Fibroblast of lung (primary cell): ENCODE measurements at regions not wholly inside any gene's neighbourhood (a gene's known extent, or its start where the extent isn't known, plus 50 kb on each side); places are given as distances from the start of the nearest gene placed in this dataset.

ENCODE experiments used
- DNase-seq, 2 donors: peaks; one replicate each; pipeline versions ENCODE4 v3.0.0 to v3.0.0-alpha.2; 2010; ENCODE audit warnings: low read depth in 2 of 2
- H2AFZ ChIP-seq: 2 replicates; pipeline ENCODE4 v1.5.1; 2012; ENCODE audit warnings: low read length, control low read depth, inconsistent platforms
- H3K27ac ChIP-seq: 2 replicates; pipeline ENCODE4 v1.5.1; 2011; ENCODE audit warnings: low read length, control low read depth; ENCODE audit not compliant: insufficient read depth
- H3K27me3 ChIP-seq: 2 replicates; pipeline ENCODE4 v1.5.1; 2011; ENCODE audit warnings: mild to moderate bottlenecking, low read length; ENCODE audit not compliant: control insufficient read depth, insufficient read depth
- H3K36me3 ChIP-seq: 2 replicates; pipeline ENCODE4 v1.5.1; 2011; ENCODE audit warnings: low read length; ENCODE audit not compliant: control insufficient read depth, insufficient read depth
- H3K4me1 ChIP-seq: 2 replicates; pipeline ENCODE4 v1.5.1; 2011; ENCODE audit warnings: low read length; ENCODE audit not compliant: control insufficient read depth, insufficient read depth; ENCODE audit errors: extremely low read depth
- H3K4me2 ChIP-seq: 2 replicates; pipeline ENCODE4 v1.5.1; 2011; ENCODE audit warnings: low read length, control low read depth; ENCODE audit not compliant: insufficient read depth; ENCODE audit errors: extremely low read depth
- H3K4me3 ChIP-seq, 4 experiments: fragments of 200-600 bp in 1 of 4; sonication (generic) in 1 of 4; replicated peaks in 1 of 4; 2 replicates each; pipeline ENCODE4 v1.5.1; 2011 to 2016; ENCODE audit warnings: low read length in 4 of 4, low read depth in 3 of 4, mild to moderate bottlenecking in 3 of 4, control low read depth in 2 of 4, inconsistent platforms in 1 of 4, mixed read lengths in 1 of 4; ENCODE audit not compliant: insufficient read depth in 1 of 4; ENCODE audit errors: control extremely low read depth in 1 of 4
- H3K79me2 ChIP-seq: 2 replicates; pipeline ENCODE4 v1.5.1; 2012; ENCODE audit warnings: mild to moderate bottlenecking, low read length, inconsistent platforms; ENCODE audit not compliant: control insufficient read depth, insufficient read depth
- H3K9ac ChIP-seq: 2 replicates; pipeline ENCODE4 v1.5.1; 2011; ENCODE audit warnings: mild to moderate bottlenecking, low read length, control low read depth; ENCODE audit not compliant: insufficient read depth
- H3K9me3 ChIP-seq: 2 replicates; pipeline ENCODE4 v1.5.1; 2012; ENCODE audit warnings: low read depth, low read length; ENCODE audit not compliant: control insufficient read depth, insufficient read depth
- H4K20me1 ChIP-seq: 2 replicates; pipeline ENCODE4 v1.5.1; 2011; ENCODE audit warnings: low read length; ENCODE audit not compliant: control insufficient read depth, insufficient read depth; ENCODE audit errors: extremely low read depth
- CTCF ChIP-seq, 2 donors: IDR thresholded peaks in 1 of 2; conservative IDR thresholded peaks in 1 of 2; 1 replicate in 1 of 2; 2 replicates in 1 of 2; pipeline ENCODE4 v1.5.1; 2011 to 2012; ENCODE audit warnings: low read length in 2 of 2, control low read depth in 1 of 2, inconsistent platforms in 1 of 2, low read depth in 1 of 2, mild to moderate bottlenecking in 1 of 2
- EZH2 ChIP-seq: IDR thresholded peaks from 2 replicates; pipeline ENCODE4 v1.5.1; 2012; ENCODE audit warnings: low read length, control low read depth, mild to moderate bottlenecking; ENCODE audit errors: missing control alignments

- Histone ChIP-seq H3K27me3 (no peaks in the 10 kb centered on the region), H3K27ac (no peak overlapping the region), H3K79me2 (no peaks in the 10 kb centered on the region), H3K9ac (no peak overlapping the region), H2AFZ (no peak overlapping the region), H3K4me2 (no peak overlapping the region), H3K4me1 (no peaks in the 10 kb centered on the region), H3K36me3 (no peaks in the 10 kb centered on the region), H3K9me3 (no peaks in the 10 kb centered on the region), H4K20me1 (no peaks in the 10 kb centered on the region), H3K4me3 (no peak overlapping the region)
- TF ChIP-seq CTCF (conservative IDR thresholded peaks at IDR 0.05 in 1 of 2, IDR thresholded peaks at IDR 0.05 in 1 of 2; ENCODE audit: low read depth in 1 of 2, low read length in 2 of 2) (no peak), EZH2 (no peak)
- peak; percentile 18 to 52 for DNase-seq
Observed at GRCh38 chr6:68229566-68229965, 405.5 kb upstream of the ADGRB3 start.

- no peak overlapping the region for H2AFZ ChIP-seq
- no peaks in the 10 kb centered on the region for H4K20me1 ChIP-seq
- no peaks in the 10 kb centered on the region for H3K36me3 ChIP-seq
- no peaks in the 10 kb centered on the region for H3K9me3 ChIP-seq
- no peak overlapping the region for H3K27ac ChIP-seq
- H3K4me3 ChIP-seq: no peak overlapping the region
- peak in 1 of 2 donors; percentile 17 for DNase-seq
- H3K27me3 ChIP-seq: no peaks in the 10 kb centered on the region
- H3K79me2 ChIP-seq: no peaks in the 10 kb centered on the region
- H3K9ac ChIP-seq: no peak overlapping the region
- TF ChIP-seq EZH2: no peak
- TF ChIP-seq CTCF (conservative IDR thresholded peaks at IDR 0.05 in 1 of 2, IDR thresholded peaks at IDR 0.05 in 1 of 2; ENCODE audit: low read depth in 1 of 2, low read length in 2 of 2): peak; percentile 11 to 29
- H3K4me1 ChIP-seq: no peaks in the 10 kb centered on the region
- no peak overlapping the region for H3K4me2 ChIP-seq
Observed at GRCh38 chr6:68226460-68226859, 408.6 kb upstream of the ADGRB3 start.

- Histone ChIP-seq H3K4me1 (no peaks in the 10 kb centered on the region), H4K20me1 (no peaks in the 10 kb centered on the region), H3K9me3 (no peaks in the 10 kb centered on the region), H3K4me2 (no peak overlapping the region), H3K27me3 (no peaks in the 10 kb centered on the region), H3K27ac (no peak overlapping the region), H3K79me2 (no peaks in the 10 kb centered on the region), H3K9ac (no peak overlapping the region), H3K36me3 (no peaks in the 10 kb centered on the region), H3K4me3 (no peak overlapping the region), H2AFZ (no peak overlapping the region)
- TF ChIP-seq CTCF (conservative IDR thresholded peaks at IDR 0.05 in 1 of 2, IDR thresholded peaks at IDR 0.05 in 1 of 2; ENCODE audit: low read depth in 1 of 2, low read length in 2 of 2) (no peak), EZH2 (no peak)
- DNase-seq: no peak
Observed at GRCh38 chr6:68225729-68226128, 409.4 kb upstream of the ADGRB3 start.
